GM12872 (cell line): ENCODE measurements at regions not wholly inside any gene's neighbourhood (a gene's known extent, or its start where the extent isn't known, plus 50 kb on each side); places are given as distances from the start of the nearest gene placed in this dataset.

ENCODE experiments used
- TF ChIP-seq, protein P1 (sequence below): IDR thresholded peaks from 3 replicates; pipeline ENCODE4 v1.5.1; 2011; ENCODE audit warnings: low read depth, mild to moderate bottlenecking, low read length, moderate library complexity; ENCODE audit not compliant: insufficient read depth

DNA sequence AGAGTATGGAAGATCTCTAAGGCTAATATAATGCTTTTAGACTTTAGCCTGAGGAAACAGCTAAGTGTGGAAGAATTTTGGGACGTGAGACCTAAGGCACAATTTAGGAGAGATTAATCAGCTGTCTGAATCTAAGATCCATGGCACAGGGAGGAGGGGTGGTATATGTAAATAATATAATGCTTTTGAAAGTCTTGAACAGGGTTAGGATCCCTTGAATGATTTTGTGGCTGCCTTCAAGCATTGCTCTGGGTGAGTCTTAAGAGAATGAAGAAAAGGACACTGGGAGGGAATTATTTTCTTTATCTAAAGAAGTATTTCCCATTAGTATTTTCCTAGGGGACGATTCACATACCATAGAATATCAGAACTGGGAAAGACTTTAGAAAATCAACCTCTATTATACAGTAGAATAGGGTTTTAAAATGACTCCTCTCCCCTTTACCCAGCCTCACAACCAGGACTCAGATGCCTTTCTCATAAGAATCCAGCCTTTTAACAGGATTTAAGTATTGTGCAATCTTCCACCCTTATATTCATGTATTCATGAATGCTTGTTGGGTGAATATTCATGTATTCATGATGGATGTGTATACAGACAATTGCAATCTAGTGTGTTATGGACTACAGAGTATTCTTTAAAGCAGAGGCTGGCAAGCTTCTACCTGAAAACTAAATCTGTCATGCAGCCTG, 664.2 kb upstream of the CPEB2 start:
- TF ChIP-seq, protein P1, sequence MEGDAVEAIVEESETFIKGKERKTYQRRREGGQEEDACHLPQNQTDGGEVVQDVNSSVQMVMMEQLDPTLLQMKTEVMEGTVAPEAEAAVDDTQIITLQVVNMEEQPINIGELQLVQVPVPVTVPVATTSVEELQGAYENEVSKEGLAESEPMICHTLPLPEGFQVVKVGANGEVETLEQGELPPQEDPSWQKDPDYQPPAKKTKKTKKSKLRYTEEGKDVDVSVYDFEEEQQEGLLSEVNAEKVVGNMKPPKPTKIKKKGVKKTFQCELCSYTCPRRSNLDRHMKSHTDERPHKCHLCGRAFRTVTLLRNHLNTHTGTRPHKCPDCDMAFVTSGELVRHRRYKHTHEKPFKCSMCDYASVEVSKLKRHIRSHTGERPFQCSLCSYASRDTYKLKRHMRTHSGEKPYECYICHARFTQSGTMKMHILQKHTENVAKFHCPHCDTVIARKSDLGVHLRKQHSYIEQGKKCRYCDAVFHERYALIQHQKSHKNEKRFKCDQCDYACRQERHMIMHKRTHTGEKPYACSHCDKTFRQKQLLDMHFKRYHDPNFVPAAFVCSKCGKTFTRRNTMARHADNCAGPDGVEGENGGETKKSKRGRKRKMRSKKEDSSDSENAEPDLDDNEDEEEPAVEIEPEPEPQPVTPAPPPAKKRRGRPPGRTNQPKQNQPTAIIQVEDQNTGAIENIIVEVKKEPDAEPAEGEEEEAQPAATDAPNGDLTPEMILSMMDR: no peak

DNA sequence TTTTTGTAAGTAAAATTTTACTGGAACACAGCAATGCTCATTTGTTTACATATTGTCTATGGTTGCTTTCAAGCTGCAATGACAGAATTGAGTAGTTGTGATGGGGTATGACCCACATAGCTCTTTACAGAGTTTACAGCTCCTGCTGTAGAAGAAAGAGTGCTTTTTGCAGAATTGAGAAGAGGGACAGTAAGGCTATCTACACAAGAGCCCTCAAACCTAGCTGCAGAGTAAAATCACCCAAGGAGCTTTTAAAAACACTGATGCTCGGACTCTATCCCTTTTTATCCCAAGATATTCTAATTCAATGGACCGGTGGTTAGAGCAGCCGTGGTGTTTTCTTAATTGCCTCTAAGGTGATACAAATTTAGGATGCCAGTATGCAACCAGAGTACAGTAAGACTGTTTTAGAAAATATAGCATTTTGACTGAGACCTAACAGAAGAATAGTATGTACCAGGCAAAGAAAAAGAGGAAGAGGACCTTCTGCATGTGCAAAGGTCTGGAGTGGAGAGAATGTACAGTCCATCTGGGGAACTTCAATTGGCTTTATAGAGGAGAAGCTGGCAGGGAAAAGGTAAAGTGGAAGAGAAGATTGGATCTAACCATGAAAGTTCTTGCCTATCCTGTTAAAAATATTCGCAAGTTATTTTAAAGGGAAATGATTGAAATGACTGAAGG, 663.6 kb upstream of the CPEB2 start:
- TF ChIP-seq, protein P1: no peak

DNA sequence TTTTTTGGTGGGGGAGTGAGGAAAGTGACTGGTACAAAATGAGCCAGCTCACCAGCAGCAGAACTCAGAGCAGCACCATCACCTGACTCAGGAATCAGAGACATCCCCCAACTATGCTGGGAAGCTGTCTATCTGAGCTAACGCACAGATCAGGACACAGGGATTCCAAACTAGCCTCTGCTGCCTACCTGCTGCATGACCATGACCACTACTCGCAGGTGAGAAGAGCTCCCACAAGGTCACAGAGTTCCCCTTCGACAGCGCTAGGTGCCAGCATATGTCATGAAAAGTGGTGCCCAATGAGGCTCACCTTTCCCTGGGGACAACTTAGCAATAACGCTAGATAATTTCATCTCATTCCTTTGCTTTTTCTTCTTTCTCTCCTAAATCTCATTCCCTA, 662.6 kb upstream of the CPEB2 start:
- TF ChIP-seq, protein P1: no peak

DNA sequence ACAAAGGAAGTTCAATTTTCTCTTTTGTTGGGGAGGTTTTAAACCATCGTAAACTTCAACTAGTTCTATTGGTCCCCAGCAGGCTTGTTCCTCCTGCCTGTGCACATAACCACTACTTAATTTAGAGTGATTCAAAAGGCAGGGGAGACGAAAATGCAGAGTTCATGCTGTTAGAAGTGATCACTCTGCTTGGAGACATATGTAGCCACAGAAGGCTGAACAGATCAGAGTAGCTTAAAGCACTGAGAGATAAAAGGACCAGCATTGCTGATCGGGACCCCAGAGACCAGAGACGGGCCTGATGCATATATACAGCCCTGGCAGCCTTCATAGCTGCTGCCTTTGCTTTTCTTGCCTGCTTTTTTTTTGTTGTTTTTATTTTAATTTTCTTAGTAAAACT, 662.0 kb upstream of the CPEB2 start:
- TF ChIP-seq, protein P1: no peak

DNA sequence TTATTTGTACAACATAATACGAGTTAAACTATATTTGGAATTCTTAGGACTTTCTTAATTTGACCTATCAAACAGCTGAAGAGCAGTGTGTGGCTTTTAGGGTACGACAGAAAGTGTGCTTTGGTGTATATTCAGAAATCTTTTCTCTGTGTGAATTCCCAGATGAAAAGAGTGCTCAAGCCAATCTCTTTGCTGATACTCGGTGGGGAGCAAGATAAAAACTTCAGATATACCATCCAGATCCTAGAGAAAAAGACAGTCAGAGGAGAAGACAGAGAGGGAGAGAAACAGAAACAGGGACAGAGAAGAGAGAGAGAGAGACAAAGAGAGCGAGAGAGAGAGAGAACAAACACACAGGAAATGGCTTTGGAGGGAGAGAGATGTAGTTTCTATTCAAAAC, 658.3 kb upstream of the CPEB2 start:
- TF ChIP-seq, protein P1: no peak

DNA sequence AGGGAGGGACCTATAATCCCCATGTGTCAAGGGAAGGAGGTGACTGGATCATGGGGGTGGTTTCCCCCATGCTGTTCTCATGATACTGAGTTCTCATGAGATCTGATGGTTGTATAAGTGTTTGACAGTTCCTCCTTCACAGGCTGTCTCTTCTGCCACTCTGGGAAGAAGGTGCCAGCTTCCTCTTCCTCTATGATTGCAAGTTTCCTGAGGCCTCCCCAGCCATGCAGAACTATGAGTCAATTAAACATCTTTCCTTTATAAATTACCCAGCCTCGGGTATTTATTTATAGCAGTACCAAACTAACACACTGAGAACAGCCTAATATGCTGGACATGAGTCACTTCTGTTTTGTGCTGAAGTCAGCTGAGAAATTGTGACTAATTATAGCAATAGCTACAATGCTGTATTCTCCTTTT, 656.9 kb upstream of the CPEB2 start:
- TF ChIP-seq, protein P1: no peak

DNA sequence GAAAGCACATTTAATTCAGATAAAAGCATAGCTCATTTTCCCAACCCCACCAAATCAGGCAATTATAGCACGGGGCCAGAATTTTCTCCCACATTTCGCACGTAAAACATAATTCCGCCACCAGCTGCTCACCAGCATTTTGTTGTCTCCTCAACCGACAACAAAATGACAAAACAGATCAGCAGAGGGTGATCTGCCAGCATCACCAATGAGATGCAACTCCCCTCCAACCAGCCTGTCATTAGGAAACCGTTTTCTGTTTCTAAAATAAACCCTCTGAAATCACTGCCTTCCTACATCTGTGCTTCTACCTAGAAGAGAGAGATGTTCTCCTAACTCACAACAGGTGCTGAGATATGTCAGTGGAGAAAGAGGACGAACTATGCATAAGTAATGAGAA, 654.8 kb upstream of the CPEB2 start:
- TF ChIP-seq, protein P1: no peak
